ENCODE measurements at regions not wholly inside any gene's neighbourhood (a gene's known extent, or its start where the extent isn't known, plus 50 kb on each side); places are given as distances from the start of the nearest gene placed in this dataset.
A peak's percentile ranks its signal among the peaks of the same experiment; 100 is the strongest.

DNA sequence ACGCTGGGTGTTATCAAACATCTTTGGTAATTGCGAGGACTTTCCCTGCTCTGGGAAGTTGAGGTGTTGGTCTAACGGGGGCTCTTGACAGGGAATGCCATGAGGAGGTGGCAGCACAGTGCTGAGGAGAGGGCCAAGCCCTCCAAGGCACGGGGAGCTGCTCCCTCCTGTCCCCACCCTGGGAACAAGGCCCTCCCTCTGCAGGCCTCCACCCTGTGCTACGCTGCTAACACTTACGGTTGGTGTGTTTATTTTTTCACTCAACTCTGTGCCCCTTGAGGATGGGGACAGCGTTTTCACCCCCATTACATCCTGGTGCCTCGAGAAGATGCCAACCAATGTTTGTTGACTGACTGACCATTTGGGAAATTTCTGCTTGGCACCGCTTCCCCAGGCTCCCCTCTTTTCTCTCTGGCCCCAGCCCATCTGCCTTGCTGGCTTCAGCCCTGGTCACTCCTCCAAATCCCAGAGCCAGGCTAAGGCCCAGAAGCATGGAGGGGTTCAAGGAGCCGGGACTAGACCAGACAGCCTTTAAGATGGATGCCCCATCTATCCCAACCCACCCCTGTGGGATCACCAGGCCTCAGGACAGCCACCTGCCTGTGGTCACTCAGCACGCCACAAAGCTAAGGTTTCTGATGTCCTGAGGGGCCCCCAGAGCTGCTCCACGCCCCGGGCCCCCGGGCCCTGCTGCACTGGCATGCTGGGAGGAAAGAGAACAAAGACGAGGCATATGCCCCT, 125.7 kb downstream of the BARX1 start:
- Histone ChIP-seq H3K27me3 (peaks cover 0 to 20% (median 17%) of the 10 kb centered on the region in 3 donors), H3K9me3 (peaks cover 0 to 4% (median 0%) of the 10 kb centered on the region in 3 donors), H3K36me3 (no peaks in the 10 kb centered on the region), H3K27ac (no peak overlapping the region), H3K4me1 (no peaks in the 10 kb centered on the region), H3K4me3 (no peak overlapping the region)
- intact Hi-C loops (cut with DNase I; ENCODE audit: low total_unique reads) (no loop called here), in situ Hi-C loops (cut with MboI; ENCODE audit: low sequenced_read_pairs in 4 of 4) (no loop called here)
- TF ChIP-seq, protein P1, sequence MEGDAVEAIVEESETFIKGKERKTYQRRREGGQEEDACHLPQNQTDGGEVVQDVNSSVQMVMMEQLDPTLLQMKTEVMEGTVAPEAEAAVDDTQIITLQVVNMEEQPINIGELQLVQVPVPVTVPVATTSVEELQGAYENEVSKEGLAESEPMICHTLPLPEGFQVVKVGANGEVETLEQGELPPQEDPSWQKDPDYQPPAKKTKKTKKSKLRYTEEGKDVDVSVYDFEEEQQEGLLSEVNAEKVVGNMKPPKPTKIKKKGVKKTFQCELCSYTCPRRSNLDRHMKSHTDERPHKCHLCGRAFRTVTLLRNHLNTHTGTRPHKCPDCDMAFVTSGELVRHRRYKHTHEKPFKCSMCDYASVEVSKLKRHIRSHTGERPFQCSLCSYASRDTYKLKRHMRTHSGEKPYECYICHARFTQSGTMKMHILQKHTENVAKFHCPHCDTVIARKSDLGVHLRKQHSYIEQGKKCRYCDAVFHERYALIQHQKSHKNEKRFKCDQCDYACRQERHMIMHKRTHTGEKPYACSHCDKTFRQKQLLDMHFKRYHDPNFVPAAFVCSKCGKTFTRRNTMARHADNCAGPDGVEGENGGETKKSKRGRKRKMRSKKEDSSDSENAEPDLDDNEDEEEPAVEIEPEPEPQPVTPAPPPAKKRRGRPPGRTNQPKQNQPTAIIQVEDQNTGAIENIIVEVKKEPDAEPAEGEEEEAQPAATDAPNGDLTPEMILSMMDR (IDR thresholded peaks at IDR 0.05 in 4 of 5, conservative IDR thresholded peaks at IDR 0.05 in 1 of 5): no peak
- TF ChIP-seq POLR2A (IDR thresholded peaks at IDR 0.05): no peak
- DNase-seq (no peak), ATAC-seq (no peak)

DNA sequence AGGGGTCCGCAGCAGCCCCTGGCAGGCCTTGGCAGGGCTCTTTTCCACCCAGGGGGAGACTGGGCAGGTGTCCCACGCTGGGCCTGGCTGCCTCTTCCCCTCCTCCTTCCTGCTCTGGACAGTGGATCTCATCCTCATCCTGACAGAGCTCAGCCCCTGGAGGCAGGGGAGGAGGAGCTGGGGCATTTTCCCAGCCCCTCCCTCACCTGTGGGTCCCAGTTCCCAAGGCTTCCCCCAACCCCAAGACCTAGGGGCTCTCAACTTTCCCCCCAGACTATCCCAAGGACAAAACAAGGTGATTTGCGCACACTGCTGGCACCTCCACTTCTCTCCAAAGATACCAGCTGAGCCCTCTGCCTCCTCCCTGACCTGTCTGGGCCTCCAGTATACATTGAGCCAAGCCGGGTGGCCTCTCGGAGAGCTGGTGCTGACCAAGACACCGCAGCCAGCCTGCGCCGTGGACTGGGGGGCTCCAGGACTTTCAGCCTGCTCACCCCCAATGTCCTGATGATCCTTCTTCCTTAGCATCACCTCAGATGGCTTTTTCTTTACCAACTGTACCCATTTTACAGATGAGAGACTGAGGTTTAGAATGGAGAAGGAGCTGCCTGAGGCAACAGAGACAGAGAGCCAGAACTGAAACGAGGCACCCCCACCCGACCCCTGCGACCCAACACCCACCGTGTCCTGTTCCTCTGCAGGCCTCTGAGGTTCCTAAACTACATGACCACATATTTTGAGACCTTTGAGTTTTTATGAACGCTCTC, 126.6 kb downstream of the BARX1 start:
- no peak overlapping the region for H3K27ac ChIP-seq
- in situ Hi-C loops (cut with MboI; ENCODE audit: low sequenced_read_pairs in 4 of 4): no loop called here
- peaks cover 0 to 20% (median 17%) of the 10 kb centered on the region in 3 donors for H3K27me3 ChIP-seq
- no peak for DNase-seq
- H3K9me3 ChIP-seq: peaks cover 0 to 4% (median 0%) of the 10 kb centered on the region in 3 donors
- no peak overlapping the region for H3K4me3 ChIP-seq
- intact Hi-C loops (cut with DNase I; ENCODE audit: low total_unique reads): no loop called here
- H3K4me1 ChIP-seq: no peaks in the 10 kb centered on the region
- no peak for TF ChIP-seq POLR2A (IDR thresholded peaks at IDR 0.05)
- TF ChIP-seq, protein P1 (IDR thresholded peaks at IDR 0.05 in 4 of 5, conservative IDR thresholded peaks at IDR 0.05 in 1 of 5): no peak
- ATAC-seq: no peak
- no peaks in the 10 kb centered on the region for H3K36me3 ChIP-seq

DNA sequence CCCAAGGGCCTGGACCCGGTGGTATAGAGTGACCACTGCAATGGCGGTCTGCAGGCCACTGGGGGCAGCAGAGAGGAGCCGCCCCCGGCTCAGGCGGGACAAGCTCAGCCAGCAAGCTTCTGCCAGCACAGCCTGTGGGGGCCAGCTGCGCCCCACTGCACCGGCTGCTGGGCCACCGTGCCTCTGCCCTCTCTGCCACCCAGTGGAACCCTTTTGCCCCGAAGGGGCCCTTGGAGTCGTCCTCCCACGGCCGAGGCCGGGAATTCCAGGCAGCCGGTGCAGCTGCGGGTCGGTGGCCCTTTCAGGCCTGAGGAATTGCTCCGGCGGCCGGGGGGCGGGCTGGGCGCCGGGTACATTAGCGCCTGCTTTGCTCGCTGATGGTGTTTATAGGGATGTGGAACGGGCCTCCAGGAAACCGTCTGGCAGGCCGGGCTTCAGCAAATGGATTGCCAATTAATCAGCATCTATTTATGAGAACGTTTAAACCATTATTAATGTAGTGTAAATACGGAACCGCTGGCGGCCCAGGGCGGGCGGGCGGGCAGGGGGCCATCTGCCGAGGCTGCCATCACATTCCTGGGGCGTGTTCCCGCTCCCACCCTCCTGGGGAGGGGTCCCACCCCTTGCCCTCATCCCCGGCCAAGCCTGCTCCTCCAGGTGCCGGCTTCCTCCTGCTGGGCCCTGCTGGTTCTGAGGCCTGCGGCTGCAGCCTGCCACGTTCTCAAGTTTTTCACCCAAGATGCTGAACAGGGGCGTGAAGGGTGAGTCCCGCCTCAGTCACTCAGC, 127.4 kb downstream of the BARX1 start:
- in situ Hi-C loops (cut with MboI; ENCODE audit: low sequenced_read_pairs in 4 of 4): no loop called here
- H3K4me3 ChIP-seq: peak overlapping the region; percentile 41 to 69 (median 54)
- peak; percentile 56 to 90 for ATAC-seq

DNA sequence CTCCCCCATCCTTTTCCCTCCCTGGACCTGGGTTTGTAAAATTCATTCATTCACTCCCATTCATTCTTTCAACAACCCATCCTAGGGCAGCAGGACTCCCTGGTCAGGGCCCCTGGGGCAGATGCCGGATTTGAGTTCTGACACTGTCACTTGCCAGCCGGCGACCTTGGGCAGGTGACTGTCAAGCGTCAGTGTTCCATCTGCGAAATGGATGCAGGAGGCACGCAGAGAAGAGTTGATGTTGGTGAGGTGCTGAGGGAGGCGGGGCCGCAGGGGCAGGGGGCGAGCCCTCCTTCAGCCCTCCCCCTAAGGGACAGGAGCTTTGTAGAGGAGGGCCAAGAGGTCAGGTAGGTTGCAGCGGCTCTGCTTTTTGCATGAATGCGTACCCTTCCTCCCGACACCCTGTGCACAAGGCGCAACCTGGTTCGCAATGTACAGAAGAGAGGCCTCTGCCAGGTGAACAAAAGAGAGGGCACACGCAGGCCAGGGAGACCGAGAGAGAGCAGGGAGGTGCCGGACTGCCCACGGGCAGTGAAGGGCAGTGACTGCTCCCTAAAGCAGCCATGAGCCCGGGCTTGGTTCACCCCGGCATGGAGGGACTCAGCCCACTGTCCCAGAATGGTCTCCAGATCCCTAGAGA, 128.1 kb downstream of the BARX1 start:
- Histone ChIP-seq H3K27ac (no peak overlapping the region), H3K27me3 (peaks cover 0 to 20% (median 13%) of the 10 kb centered on the region in 3 donors)
- ATAC-seq: no peak

More for the DNA sequence above, 127.4 kb downstream of the BARX1 start:
- Histone ChIP-seq H3K36me3 (no peaks in the 10 kb centered on the region), H3K9me3 (peaks cover 0 to 3% (median 0%) of the 10 kb centered on the region in 3 donors), H3K4me1 (no peaks in the 10 kb centered on the region), H3K27ac (no peak overlapping the region), H3K27me3 (peaks cover 0 to 20% (median 15%) of the 10 kb centered on the region in 3 donors)
- DNase-seq: no peak
- TF ChIP-seq, protein P1 (IDR thresholded peaks at IDR 0.05 in 4 of 5, conservative IDR thresholded peaks at IDR 0.05 in 1 of 5): peak in 4 of 5 experiments; percentile 46 to 84 (median 69)
- no peak for TF ChIP-seq POLR2A (IDR thresholded peaks at IDR 0.05)
- intact Hi-C loops (cut with DNase I; ENCODE audit: low total_unique reads): no loop called here

More for the DNA sequence above, 128.1 kb downstream of the BARX1 start:
- TF ChIP-seq, protein P1 (IDR thresholded peaks at IDR 0.05 in 4 of 5, conservative IDR thresholded peaks at IDR 0.05 in 1 of 5): no peak
- in situ Hi-C loops (cut with MboI; ENCODE audit: low sequenced_read_pairs in 4 of 4) (no loop called here), intact Hi-C loops (cut with DNase I; ENCODE audit: low total_unique reads) (no loop called here)
- H3K9me3 ChIP-seq: no peaks in the 10 kb centered on the region
- H3K36me3 ChIP-seq: no peaks in the 10 kb centered on the region
- no peak for DNase-seq
- H3K4me1 ChIP-seq: no peaks in the 10 kb centered on the region
- peak overlapping the region in 1 of 4 donors; percentile 41 for H3K4me3 ChIP-seq

Data from gastrocnemius medialis (tissue), 4 donors.